GM13976 (cell line): ENCODE measurements at regions not wholly inside any gene's neighbourhood (a gene's known extent, or its start where the extent isn't known, plus 50 kb on each side); places are given as distances from the start of the nearest gene placed in this dataset.

Source experiments
- DNase-seq: peaks from one replicate; pipeline ENCODE4 v3.0.0; 2012; ENCODE audit warnings: low spot score
- CTCF ChIP-seq: IDR thresholded peaks from 2 replicates; pipeline ENCODE4 v1.5.1; 2012; ENCODE audit warnings: borderline replicate concordance, mild to moderate bottlenecking; ENCODE audit not compliant: insufficient read depth; ENCODE audit errors: extremely low read depth, missing control alignments, control extremely low read depth
- in situ Hi-C: fragments of 300-500 bp; cut with MboI; formaldehyde crosslinking; loops from one replicate; pipeline ENCODE4 v1.12.0; 2022; ENCODE audit warnings: low sequenced_read_pairs, mixed read lengths, inconsistent platforms; ENCODE audit not compliant: unreplicated experiment

DNA sequence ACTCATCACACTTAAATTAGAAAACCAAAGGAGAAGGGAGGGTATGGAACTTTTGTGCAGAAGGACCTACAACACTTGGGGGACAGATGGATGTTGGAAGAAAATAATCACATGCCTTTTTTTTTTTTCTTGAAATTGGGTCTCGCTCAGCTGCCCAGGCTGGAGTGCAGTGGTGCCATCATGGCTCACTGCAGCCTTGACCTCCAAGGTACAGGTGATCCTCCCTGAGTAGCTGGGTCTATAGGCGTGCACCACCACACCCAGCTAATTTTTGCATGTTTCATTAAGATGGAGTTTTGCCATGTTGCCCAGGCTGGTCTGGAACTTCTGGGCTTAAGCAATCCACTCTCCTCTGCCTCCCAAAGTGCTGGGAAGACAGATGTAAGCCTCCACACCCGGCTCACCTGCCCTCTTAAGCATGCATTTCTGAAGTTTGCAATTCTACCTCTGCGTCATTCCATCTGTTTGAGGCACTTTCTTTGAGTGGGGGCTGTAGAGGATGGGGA is 370.8 kb upstream of the JARID2 start:
- DNase-seq = no peak

DNA sequence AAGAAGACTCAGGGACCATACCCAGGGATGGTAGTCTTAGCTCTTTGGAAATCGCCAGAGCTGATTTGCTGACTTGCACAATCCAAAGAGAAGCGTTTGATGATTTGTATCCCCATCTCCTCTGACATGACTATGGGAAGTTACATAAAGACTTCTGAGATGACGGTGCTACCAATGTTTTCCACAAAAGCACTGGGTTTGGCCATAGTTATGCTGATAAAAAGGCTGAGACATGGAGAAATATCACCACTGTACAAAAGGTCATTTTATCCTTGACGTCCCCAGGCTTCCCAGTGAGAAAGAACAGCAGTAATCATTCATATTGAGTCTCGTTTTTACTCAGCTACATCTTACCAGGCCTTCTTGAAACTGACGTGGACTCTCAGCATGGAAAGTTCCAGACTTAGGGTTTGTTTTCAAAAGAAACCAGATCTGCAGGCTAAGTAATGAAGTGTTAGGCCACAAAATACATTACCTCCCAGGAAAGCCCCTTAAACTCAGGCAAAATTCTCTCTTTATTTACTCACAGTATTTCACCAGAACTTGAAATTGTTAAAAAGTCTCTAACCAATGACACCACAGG is 370.3 kb upstream of the JARID2 start:
- in situ Hi-C loops = loop anchor here (10.0 kb wide), 1 partner anchor 151 kb away; no protein-coding TSS in a partner anchor
- no peak for TF ChIP-seq CTCF
- peak; percentile 59 for DNase-seq

More for the DNA sequence above, 370.8 kb upstream of the JARID2 start:
- TF ChIP-seq CTCF = no peak
- in situ Hi-C loops = loop anchor here (10.0 kb wide), 1 partner anchor 150 kb away; no protein-coding TSS in a partner anchor

DNA sequence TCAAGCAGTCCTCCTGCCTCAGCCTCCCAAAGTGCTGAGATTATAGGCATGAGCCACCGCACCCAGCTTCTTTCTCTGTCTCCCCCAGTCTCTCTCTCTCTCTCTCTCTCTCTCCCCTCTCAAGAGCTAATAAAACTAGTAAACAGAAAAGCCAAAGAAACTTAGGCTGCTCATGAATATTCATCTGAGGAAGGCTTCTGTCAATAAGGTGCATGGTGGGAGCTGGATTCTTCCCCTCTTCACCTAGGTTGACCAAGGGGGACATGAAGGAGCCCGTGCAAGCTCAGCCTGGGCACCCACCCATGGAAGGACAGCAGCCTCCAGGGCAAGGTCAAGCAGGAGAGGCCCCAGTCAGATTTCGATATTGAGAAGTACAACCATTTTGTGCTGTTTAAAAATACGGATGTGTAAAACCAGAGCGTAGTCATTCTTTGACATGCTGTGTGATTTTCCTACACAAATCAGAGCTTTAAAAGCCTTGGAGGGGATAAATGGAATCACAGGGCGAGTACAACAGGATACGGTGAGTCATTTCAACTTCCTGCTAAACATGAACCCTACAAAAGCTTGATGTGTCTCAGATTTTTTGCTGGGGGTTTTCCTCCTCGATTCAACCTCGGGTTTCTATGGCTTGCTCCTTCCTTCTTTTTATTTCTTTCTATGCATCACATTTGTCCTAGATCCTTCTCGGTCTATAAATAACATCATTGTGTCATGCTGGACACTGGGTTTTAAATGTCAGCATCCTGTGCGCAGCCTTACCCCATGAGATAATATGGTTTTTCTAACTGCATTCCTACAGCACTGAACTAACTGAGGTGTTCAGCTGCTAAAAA is 368.9 kb upstream of the JARID2 start:
- in situ Hi-C loops = loop anchor here (10.0 kb wide), 1 partner anchor 152 kb away; no protein-coding TSS in a partner anchor
- no peak for TF ChIP-seq CTCF
- peak; percentile 45 for DNase-seq

DNA sequence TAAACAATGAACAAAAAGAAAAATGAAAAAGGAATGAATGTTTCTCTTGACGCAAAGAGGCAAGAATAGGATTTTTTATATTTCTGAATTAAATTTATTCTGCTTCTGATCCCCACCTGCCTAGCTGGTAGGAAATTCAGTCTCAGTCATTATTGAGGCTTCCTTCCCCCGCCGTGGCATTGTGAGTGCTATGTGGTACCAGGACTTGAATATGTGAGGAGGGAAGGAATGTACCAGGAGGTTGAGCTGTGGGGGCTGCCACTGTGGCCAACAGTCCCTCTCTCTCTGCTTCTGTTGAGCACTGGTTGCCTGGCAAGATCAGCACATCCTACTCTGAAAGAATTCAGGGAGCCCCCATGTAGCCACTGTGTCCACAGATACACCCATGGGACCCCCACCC is 368.1 kb upstream of the JARID2 start:
- no peak for TF ChIP-seq CTCF
- in situ Hi-C loops = loop anchor here (10.0 kb wide), 1 partner anchor 153 kb away; no protein-coding TSS in a partner anchor
- DNase-seq = no peak

GRCh38 chr6:14880052-14880451 is 365.8 kb upstream of the JARID2 start:
- no peak for DNase-seq
- in situ Hi-C loops = no loop called here
- TF ChIP-seq CTCF = no peak

DNA sequence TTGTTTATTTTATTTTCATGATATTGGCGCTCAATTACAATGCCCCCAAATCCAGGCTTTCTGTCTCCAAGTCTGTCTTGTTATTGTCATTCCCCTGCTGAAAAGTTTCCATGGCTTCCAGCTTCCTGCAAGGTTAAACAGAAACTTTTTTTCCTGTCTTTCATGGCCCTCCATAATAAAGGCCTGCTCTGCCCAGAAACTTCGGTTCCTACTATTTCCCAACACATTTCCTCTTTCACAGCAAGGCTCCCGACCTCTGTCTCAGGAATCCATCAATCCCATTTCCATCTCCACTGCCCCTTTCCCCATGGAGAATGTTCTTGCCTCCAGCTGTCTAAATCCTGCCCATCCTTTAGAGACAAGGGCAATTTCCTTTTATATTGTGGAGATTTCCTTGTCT is 365.2 kb upstream of the JARID2 start:
- in situ Hi-C loops = no loop called here
- TF ChIP-seq CTCF = no peak
- DNase-seq = no peak
